Prostate gland (tissue), 2 donors: ENCODE measurements at regions not wholly inside any gene's neighbourhood (a gene's known extent, or its start where the extent isn't known, plus 50 kb on each side); places are given as distances from the start of the nearest gene placed in this dataset.

Experiments used
- POLR2A ChIP-seq: fragments of 450-650 bp; IDR thresholded peaks from one replicate; pipeline ENCODE4 v1.6.1; 2016; ENCODE audit warnings: antibody characterized with exemption, mild to moderate bottlenecking
- POLR2AphosphoS5 ChIP-seq: sonication (generic); formaldehyde crosslinking; IDR thresholded peaks from one replicate; pipeline ENCODE4 v1.6.1; 2017; ENCODE audit warnings: antibody characterized with exemption
- TF ChIP-seq, protein P1 (sequence below), 4 experiments: fragments of 200-600 bp in 2 of 4; fragments of 450-650 bp in 2 of 4; sonication (generic) in 2 of 4; IDR thresholded peaks; 1 replicate in 3 of 4; 2 replicates in 1 of 4; pipeline ENCODE4 v1.5.1; 2016 to 2019; ENCODE audit warnings: antibody characterized with exemption in 4 of 4, mild to moderate bottlenecking in 2 of 4, moderate library complexity in 2 of 4

GRCh38 chr20:61113731-61114130 lies 138.3 kb upstream of the CDH4 start:
- TF ChIP-seq POLR2A (no peak), POLR2AphosphoS5 (no peak)
- TF ChIP-seq, protein P1, sequence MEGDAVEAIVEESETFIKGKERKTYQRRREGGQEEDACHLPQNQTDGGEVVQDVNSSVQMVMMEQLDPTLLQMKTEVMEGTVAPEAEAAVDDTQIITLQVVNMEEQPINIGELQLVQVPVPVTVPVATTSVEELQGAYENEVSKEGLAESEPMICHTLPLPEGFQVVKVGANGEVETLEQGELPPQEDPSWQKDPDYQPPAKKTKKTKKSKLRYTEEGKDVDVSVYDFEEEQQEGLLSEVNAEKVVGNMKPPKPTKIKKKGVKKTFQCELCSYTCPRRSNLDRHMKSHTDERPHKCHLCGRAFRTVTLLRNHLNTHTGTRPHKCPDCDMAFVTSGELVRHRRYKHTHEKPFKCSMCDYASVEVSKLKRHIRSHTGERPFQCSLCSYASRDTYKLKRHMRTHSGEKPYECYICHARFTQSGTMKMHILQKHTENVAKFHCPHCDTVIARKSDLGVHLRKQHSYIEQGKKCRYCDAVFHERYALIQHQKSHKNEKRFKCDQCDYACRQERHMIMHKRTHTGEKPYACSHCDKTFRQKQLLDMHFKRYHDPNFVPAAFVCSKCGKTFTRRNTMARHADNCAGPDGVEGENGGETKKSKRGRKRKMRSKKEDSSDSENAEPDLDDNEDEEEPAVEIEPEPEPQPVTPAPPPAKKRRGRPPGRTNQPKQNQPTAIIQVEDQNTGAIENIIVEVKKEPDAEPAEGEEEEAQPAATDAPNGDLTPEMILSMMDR (IDR thresholded peaks at IDR 0.05) = no peak
